HG02970 (cell line): ENCODE measurements at regions not wholly inside any gene's neighbourhood (a gene's known extent, or its start where the extent isn't known, plus 50 kb on each side); places are given as distances from the start of the nearest gene placed in this dataset.
"Not testable (repeated sequence)": the region's sequence is repeated elsewhere in the genome, so short reads cannot be mapped to it uniquely, and the experiment has no call there.

ENCODE experiments used
- ATAC-seq: cut with Tn5 transposase; IDR thresholded peaks from one replicate; pipeline ENCODE4 v1.9.1; 2021; ENCODE audit warnings: mild to moderate bottlenecking, moderate library complexity, moderate number of reproducible peaks; ENCODE audit not compliant: unreplicated experiment, low FRiP score

GRCh38 chr5:40235471-40236400 is 444.0 kb upstream of the PTGER4 start:
- no peak for ATAC-seq

- no peak for ATAC-seq
Observed at GRCh38 chr5:40233268-40233667, 446.4 kb upstream of the PTGER4 start.

- no peak for ATAC-seq
Observed at GRCh38 chr5:40227931-40228330, 451.8 kb upstream of the PTGER4 start.

- no peak for ATAC-seq
Observed at GRCh38 chr5:40227366-40227765, 452.3 kb upstream of the PTGER4 start.

GRCh38 chr5:40226906-40227305 is 452.8 kb upstream of the PTGER4 start:
- no peak for ATAC-seq

GRCh38 chr5:40225147-40225546 is 454.6 kb upstream of the PTGER4 start:
- not testable (repeated sequence) for ATAC-seq

- no peak for ATAC-seq
Observed at GRCh38 chr5:40224421-40224820, 455.3 kb upstream of the PTGER4 start.

GRCh38 chr5:40223884-40224402 is 455.8 kb upstream of the PTGER4 start:
- ATAC-seq, result peak; percentile 56

- no peak for ATAC-seq
Observed at GRCh38 chr5:40221796-40222195, 457.9 kb upstream of the PTGER4 start.

GRCh38 chr5:40221255-40221654 is 458.5 kb upstream of the PTGER4 start:
- no peak for ATAC-seq

- no peak for ATAC-seq
Observed at GRCh38 chr5:40220260-40220659, 459.5 kb upstream of the PTGER4 start.

GRCh38 chr5:40217553-40217952 is 462.2 kb upstream of the PTGER4 start:
- no peak for ATAC-seq

- no peak for ATAC-seq
Observed at GRCh38 chr5:40210694-40211093, 469.0 kb upstream of the PTGER4 start.

- ATAC-seq, result no peak
Observed at GRCh38 chr5:40206030-40206429, 473.7 kb upstream of the PTGER4 start.

- ATAC-seq, result no peak
Observed at GRCh38 chr5:40204144-40204543, 475.6 kb upstream of the PTGER4 start.

- no peak for ATAC-seq
Observed at GRCh38 chr5:40202814-40203440, 476.8 kb upstream of the PTGER4 start.

- no peak for ATAC-seq
Observed at GRCh38 chr5:40198736-40199135, 481.0 kb upstream of the PTGER4 start.

GRCh38 chr5:40195574-40195973 is 484.1 kb upstream of the PTGER4 start:
- ATAC-seq, result not testable (repeated sequence)

- no peak for ATAC-seq
Observed at GRCh38 chr5:40191150-40191549, 488.6 kb upstream of the PTGER4 start.

- ATAC-seq, result no peak
Observed at GRCh38 chr5:40172721-40173120, 507.0 kb upstream of the PTGER4 start.

- ATAC-seq, result no peak
Observed at GRCh38 chr5:40171971-40172370, 507.7 kb upstream of the PTGER4 start.

- ATAC-seq, result no peak
Observed at GRCh38 chr5:40167283-40167682, 512.4 kb upstream of the PTGER4 start.
